MM.1S (cell line): ENCODE measurements at regions not wholly inside any gene's neighbourhood (a gene's known extent, or its start where the extent isn't known, plus 50 kb on each side); places are given as distances from the start of the nearest gene placed in this dataset.

Source experiments
- DNase-seq: peaks from one replicate; pipeline ENCODE4 v3.0.0-alpha.2; 2015
- H2AFZ ChIP-seq: fragments of 300-600 bp; sonication (generic); 2 replicates; pipeline ENCODE4 v1.6.0; 2016; ENCODE audit warnings: antibody characterized with exemption, low read length
- H3F3A ChIP-seq: fragments of 300-600 bp; sonication (generic); 2 replicates; pipeline ENCODE4 v1.6.1; 2016; ENCODE audit warnings: mild to moderate bottlenecking, antibody characterized with exemption, low read length, moderate library complexity, mixed read lengths; ENCODE audit not compliant: insufficient read depth
- H3K27ac ChIP-seq: fragments of 300-600 bp; sonication (generic); 2 replicates; pipeline ENCODE4 v1.5.1; 2016; ENCODE audit warnings: mild to moderate bottlenecking, low read length
- H3K27me3 ChIP-seq: fragments of 300-600 bp; sonication (generic); replicated peaks from 2 replicates; pipeline ENCODE4 v1.6.0; 2016; ENCODE audit warnings: low read length; ENCODE audit not compliant: insufficient read depth
- H3K36me3 ChIP-seq: fragments of 300-600 bp; sonication (generic); replicated peaks from 2 replicates; pipeline ENCODE4 v1.6.1; 2016; ENCODE audit warnings: mild to moderate bottlenecking, low read length, mixed read lengths; ENCODE audit not compliant: insufficient read depth
- H3K4me1 ChIP-seq: fragments of 300-600 bp; sonication (generic); 2 replicates; pipeline ENCODE4 v1.6.1; 2016; ENCODE audit warnings: low read length, mixed read lengths
- H3K4me2 ChIP-seq: fragments of 300-600 bp; sonication (generic); 2 replicates; pipeline ENCODE4 v1.6.0; 2016; ENCODE audit warnings: low read depth, low read length
- H3K4me3 ChIP-seq: fragments of 300-600 bp; sonication (generic); 2 replicates; pipeline ENCODE4 v1.5.1; 2016; ENCODE audit warnings: low read length, mixed read lengths
- H3K79me2 ChIP-seq: fragments of 300-600 bp; sonication (generic); 2 replicates; pipeline ENCODE4 v1.6.1; 2016; ENCODE audit warnings: mixed run types, low read length, mixed read lengths
- H3K9ac ChIP-seq: fragments of 300-600 bp; sonication (generic); 2 replicates; pipeline ENCODE4 v1.6.1; 2016; ENCODE audit warnings: low read length, mixed read lengths
- H3K9me2 ChIP-seq: fragments of 300-600 bp; sonication (generic); replicated peaks from 2 replicates; pipeline ENCODE4 v1.6.1; 2016; ENCODE audit warnings: mild to moderate bottlenecking, low read length, mixed read lengths; ENCODE audit not compliant: insufficient read depth
- H3K9me3 ChIP-seq: fragments of 300-600 bp; sonication (generic); replicated peaks from 2 replicates; pipeline ENCODE4 v1.6.1; 2016; ENCODE audit warnings: mild to moderate bottlenecking, low read length, mixed read lengths; ENCODE audit not compliant: insufficient read depth
- H4K20me1 ChIP-seq: fragments of 300-600 bp; sonication (generic); 2 replicates; pipeline ENCODE4 v1.6.1; 2016; ENCODE audit warnings: mild to moderate bottlenecking, low read length, moderate library complexity, mixed read lengths; ENCODE audit not compliant: insufficient read depth
- CTCF ChIP-seq: fragments of 300-600 bp; sonication (generic); IDR thresholded peaks from 2 replicates; pipeline ENCODE4 v1.5.1; 2016; ENCODE audit warnings: antibody characterized with exemption, low read length, mixed read lengths
- EZH2 ChIP-seq: fragments of 300-600 bp; sonication (generic); optimal IDR thresholded peaks from 2 replicates; pipeline ENCODE3; 2017; ENCODE audit warnings: low read depth, mild to moderate bottlenecking, antibody characterized with exemption, low read length, mixed read lengths
- EZH2phosphoT487 ChIP-seq: fragments of 300-600 bp; sonication (generic); IDR thresholded peaks from 2 replicates; pipeline ENCODE4 v1.6.1; 2018; ENCODE audit warnings: antibody characterized with exemption, low read length

- Histone ChIP-seq H3K9me3 (no peaks in the 10 kb centered on the region), H3K4me2 (no peak overlapping the region), H3K4me1 (no peaks in the 10 kb centered on the region), H3K79me2 (no peaks in the 10 kb centered on the region), H3K9ac (no peak overlapping the region), H3K27me3 (no peaks in the 10 kb centered on the region), H2AFZ (no peak overlapping the region), H3K9me2 (no peaks in the 10 kb centered on the region), H3K27ac (no peak overlapping the region), H4K20me1 (no peaks in the 10 kb centered on the region), H3F3A (no peaks in the 10 kb centered on the region), H3K4me3 (no peak overlapping the region), H3K36me3 (no peaks in the 10 kb centered on the region)
- no peak for TF ChIP-seq EZH2phosphoT487
- TF ChIP-seq EZH2, result no peak
- TF ChIP-seq CTCF, result no peak
- no peak for DNase-seq
These were observed 262.8 kb downstream of the PTH2R start for GRCh38 chr2:208669394-208669793.

GRCh38 chr2:208671284-208671683, 264.7 kb downstream of the PTH2R start:
- Histone ChIP-seq H3K27ac (no peak overlapping the region), H3K9ac (no peak overlapping the region)
- no peak for DNase-seq

GRCh38 chr2:208671886-208672680, 265.5 kb downstream of the PTH2R start:
- Histone ChIP-seq H3K79me2 (no peaks in the 10 kb centered on the region), H3K9me3 (no peaks in the 10 kb centered on the region), H3K4me1 (no peaks in the 10 kb centered on the region), H3K4me3 (no peak overlapping the region), H3K4me2 (no peak overlapping the region), H3K27ac (no peak overlapping the region), H2AFZ (no peak overlapping the region), H3F3A (no peaks in the 10 kb centered on the region), H3K9me2 (no peaks in the 10 kb centered on the region), H3K27me3 (no peaks in the 10 kb centered on the region), H4K20me1 (no peaks in the 10 kb centered on the region), H3K36me3 (no peaks in the 10 kb centered on the region), H3K9ac (no peak overlapping the region)
- DNase-seq, result no peak
- TF ChIP-seq CTCF (no peak), EZH2 (no peak), EZH2phosphoT487 (no peak)

More at GRCh38 chr2:208671284-208671683, 264.7 kb downstream of the PTH2R start:
- H3K9me2 ChIP-seq, result no peaks in the 10 kb centered on the region
- no peak overlapping the region for H3K4me2 ChIP-seq
- H3F3A ChIP-seq, result no peaks in the 10 kb centered on the region
- H3K9me3 ChIP-seq, result no peaks in the 10 kb centered on the region
- H3K4me3 ChIP-seq, result no peak overlapping the region
- no peaks in the 10 kb centered on the region for H3K36me3 ChIP-seq
- TF ChIP-seq EZH2 (no peak), EZH2phosphoT487 (no peak), CTCF (no peak)
- H3K27me3 ChIP-seq, result no peaks in the 10 kb centered on the region
- H2AFZ ChIP-seq, result no peak overlapping the region
- no peaks in the 10 kb centered on the region for H3K79me2 ChIP-seq
- no peaks in the 10 kb centered on the region for H3K4me1 ChIP-seq
- H4K20me1 ChIP-seq, result no peaks in the 10 kb centered on the region
